GM12874 (cell line): ENCODE measurements at regions not wholly inside any gene's neighbourhood (a gene's known extent, or its start where the extent isn't known, plus 50 kb on each side); places are given as distances from the start of the nearest gene placed in this dataset.

ENCODE experiments used
- CTCF ChIP-seq: IDR thresholded peaks from 2 replicates; pipeline ENCODE4 v1.5.1; 2011; ENCODE audit warnings: low read depth, mild to moderate bottlenecking, control low read depth, low read length, moderate library complexity; ENCODE audit not compliant: insufficient read depth

GRCh38 chr13:80473695-80474094 is 132.8 kb upstream of the SPRY2 start:
- no peak for TF ChIP-seq CTCF

- no peak for TF ChIP-seq CTCF
Measured at GRCh38 chr13:80469853-80470381, 129.0 kb upstream of the SPRY2 start.

GRCh38 chr13:80469105-80469852 is 128.4 kb upstream of the SPRY2 start:
- TF ChIP-seq CTCF = no peak

- no peak for TF ChIP-seq CTCF
Measured at GRCh38 chr13:80465321-80465720, 124.4 kb upstream of the SPRY2 start.

- TF ChIP-seq CTCF = no peak
Measured at GRCh38 chr13:80463673-80464352, 122.9 kb upstream of the SPRY2 start.

- no peak for TF ChIP-seq CTCF
Measured at GRCh38 chr13:80462567-80462966, 121.6 kb upstream of the SPRY2 start.

GRCh38 chr13:80462037-80462436 is 121.1 kb upstream of the SPRY2 start:
- no peak for TF ChIP-seq CTCF
